Right lobe of liver (tissue), 4 donors: ENCODE measurements at regions not wholly inside any gene's neighbourhood (a gene's known extent, or its start where the extent isn't known, plus 50 kb on each side); places are given as distances from the start of the nearest gene placed in this dataset.

Source experiments
- CTCF ChIP-seq, 4 donors: fragments of 200-600 bp in 3 of 4; fragments of 450-650 bp in 1 of 4; IDR thresholded peaks; one replicate each; pipeline versions ENCODE4 v1.5.1 to v1.8.0; 2016 to 2022; ENCODE audit warnings: antibody characterized with exemption in 4 of 4, mild to moderate bottlenecking in 2 of 4
- POLR2A ChIP-seq: fragments of 450-650 bp; IDR thresholded peaks from one replicate; pipeline ENCODE4 v1.6.1; 2017; ENCODE audit warnings: antibody characterized with exemption, mild to moderate bottlenecking
- donor health status: DM: no; HTN: no; CAD: no.
- donor health status: DM: no; HTN: no; CAD: no.
- donor health status: DM: no; HTN: yes; CAD: no.

GRCh38 chr3:27565201-27565852 is 81.1 kb upstream of the SLC4A7 start:
- TF ChIP-seq CTCF (IDR thresholded peaks at IDR 0.05) (no peak), POLR2A (no peak)
